HUES64 (cell line): ENCODE measurements at regions not wholly inside any gene's neighbourhood (a gene's known extent, or its start where the extent isn't known, plus 50 kb on each side); places are given as distances from the start of the nearest gene placed in this dataset.

Source experiments
- H3K27ac ChIP-seq: 2 replicates; pipeline ENCODE4 v1.7.0; 2013; ENCODE audit warnings: low read depth, low read length, inconsistent platforms
- H3K27me3 ChIP-seq: 2 replicates; pipeline ENCODE4 v1.6.1; 2013; ENCODE audit warnings: mild to moderate bottlenecking, low read length; ENCODE audit not compliant: insufficient read depth
- H3K36me3 ChIP-seq: 2 replicates; pipeline ENCODE4 v1.6.1; 2013; ENCODE audit warnings: mild to moderate bottlenecking, low read length; ENCODE audit not compliant: insufficient read depth
- H3K4me1 ChIP-seq: 2 replicates; pipeline ENCODE4 v1.6.1; 2013; ENCODE audit warnings: mild to moderate bottlenecking, low read length, moderate library complexity; ENCODE audit not compliant: insufficient read depth
- H3K4me3 ChIP-seq: 2 replicates; pipeline ENCODE4 v1.5.1; 2013; ENCODE audit warnings: mild to moderate bottlenecking, low read length, moderate library complexity
- H3K9ac ChIP-seq: 2 replicates; pipeline ENCODE4 v1.6.1; 2013; ENCODE audit warnings: mild to moderate bottlenecking, low read depth, low read length
- H3K9me3 ChIP-seq: 2 replicates; pipeline ENCODE4 v1.6.1; 2013; ENCODE audit warnings: low read depth, low read length; ENCODE audit not compliant: insufficient read depth
- WGBS: fragments of 150-250, 120-280 bp; methylation state at CpG from one replicate; pipeline ENCODE4 v1.1.7; 2013; ENCODE audit warnings: missing lambda C conversion rate; 5-methylcytosine and 5-hydroxymethylcytosine counted together

GRCh38 chr4:23516716-23517115, 373.1 kb downstream of the PPARGC1A start:
- Histone ChIP-seq H3K9ac (no peak overlapping the region), H3K27me3 (no peaks in the 10 kb centered on the region), H3K36me3 (no peaks in the 10 kb centered on the region), H3K4me3 (no peak overlapping the region), H3K27ac (no peak overlapping the region), H3K4me1 (no peaks in the 10 kb centered on the region), H3K9me3 (no peaks in the 10 kb centered on the region)
- 100% methylated on average over 2 of the region's 3 CpGs for WGBS

- Histone ChIP-seq H3K9me3 (peaks cover 4% of the 10 kb centered on the region), H3K27me3 (no peaks in the 10 kb centered on the region), H3K4me1 (peaks cover 8% of the 10 kb centered on the region; the same call in 1 of the 2 replicates), H3K36me3 (no peaks in the 10 kb centered on the region), H3K27ac (no peak overlapping the region), H3K9ac (no peak overlapping the region), H3K4me3 (no peak overlapping the region)
- WGBS: 70% methylated on average over 2 of the region's 2 CpGs
These were observed 385.8 kb downstream of the PPARGC1A start for GRCh38 chr4:23504083-23504482.

GRCh38 chr4:23500894-23501449, 388.9 kb downstream of the PPARGC1A start:
- Histone ChIP-seq H3K4me3 (no peak overlapping the region), H3K27me3 (no peaks in the 10 kb centered on the region)
- WGBS: 88% methylated on average over 3 of the region's 3 CpGs

GRCh38 chr4:23485801-23486200, 404.0 kb downstream of the PPARGC1A start:
- Histone ChIP-seq H3K9ac (no peak overlapping the region), H3K36me3 (no peaks in the 10 kb centered on the region), H3K4me3 (no peak overlapping the region), H3K9me3 (no peaks in the 10 kb centered on the region), H3K4me1 (no peaks in the 10 kb centered on the region), H3K27me3 (no peaks in the 10 kb centered on the region), H3K27ac (no peak overlapping the region)

More at GRCh38 chr4:23500894-23501449, 388.9 kb downstream of the PPARGC1A start:
- Histone ChIP-seq H3K36me3 (no peaks in the 10 kb centered on the region), H3K4me1 (peaks cover 8% of the 10 kb centered on the region; the same call in 1 of the 2 replicates), H3K27ac (no peak overlapping the region), H3K9me3 (peaks cover 4% of the 10 kb centered on the region), H3K9ac (no peak overlapping the region)

- H3K27me3 ChIP-seq: no peaks in the 10 kb centered on the region
- no peak overlapping the region for H3K4me3 ChIP-seq
- WGBS: 77% methylated on average over 4 of the region's 4 CpGs
- H3K9ac ChIP-seq: no peak overlapping the region
- no peaks in the 10 kb centered on the region for H3K4me1 ChIP-seq
- H3K9me3 ChIP-seq: no peaks in the 10 kb centered on the region
- H3K36me3 ChIP-seq: no peaks in the 10 kb centered on the region
- no peak overlapping the region for H3K27ac ChIP-seq
These were observed 405.2 kb downstream of the PPARGC1A start for GRCh38 chr4:23484689-23485088.

GRCh38 chr4:23483320-23483960, 406.4 kb downstream of the PPARGC1A start:
- no peaks in the 10 kb centered on the region for H3K27me3 ChIP-seq
- no peak overlapping the region for H3K9ac ChIP-seq
- no peaks in the 10 kb centered on the region for H3K9me3 ChIP-seq
- H3K4me3 ChIP-seq: no peak overlapping the region
- no peaks in the 10 kb centered on the region for H3K36me3 ChIP-seq
- H3K27ac ChIP-seq: no peak overlapping the region
- no peaks in the 10 kb centered on the region for H3K4me1 ChIP-seq
- WGBS: 91% methylated on average over 3 of the region's 5 CpGs

GRCh38 chr4:23481566-23481965, 408.3 kb downstream of the PPARGC1A start:
- H3K4me1 ChIP-seq: no peaks in the 10 kb centered on the region
- H3K9me3 ChIP-seq: no peaks in the 10 kb centered on the region
- 90% methylated on average over 1 of the region's 1 CpG for WGBS
- no peak overlapping the region for H3K4me3 ChIP-seq
- no peak overlapping the region for H3K27ac ChIP-seq
- H3K27me3 ChIP-seq: no peaks in the 10 kb centered on the region
- no peak overlapping the region for H3K9ac ChIP-seq
- H3K36me3 ChIP-seq: no peaks in the 10 kb centered on the region

GRCh38 chr4:23477905-23478304, 411.9 kb downstream of the PPARGC1A start:
- H3K4me3 ChIP-seq: no peak overlapping the region
- H3K36me3 ChIP-seq: no peaks in the 10 kb centered on the region
- no peaks in the 10 kb centered on the region for H3K4me1 ChIP-seq
- no peaks in the 10 kb centered on the region for H3K27me3 ChIP-seq
- H3K9me3 ChIP-seq: no peaks in the 10 kb centered on the region
- no peak overlapping the region for H3K27ac ChIP-seq
- H3K9ac ChIP-seq: no peak overlapping the region

- H3K4me1 ChIP-seq: no peaks in the 10 kb centered on the region
- no peak overlapping the region for H3K9ac ChIP-seq
- H3K4me3 ChIP-seq: no peak overlapping the region
- no peaks in the 10 kb centered on the region for H3K36me3 ChIP-seq
- no peaks in the 10 kb centered on the region for H3K27me3 ChIP-seq
- H3K27ac ChIP-seq: no peak overlapping the region
- no peaks in the 10 kb centered on the region for H3K9me3 ChIP-seq
- WGBS: 95% methylated on average over 1 of the region's 1 CpG
These were observed 413.2 kb downstream of the PPARGC1A start for GRCh38 chr4:23476515-23477090.

GRCh38 chr4:23463071-23463470, 426.8 kb downstream of the PPARGC1A start:
- no peak overlapping the region for H3K4me3 ChIP-seq
- 0 out of 2 replicates have a peak, but pooled peaks cover 7% of the 10 kb centered on the region for H3K9me3 ChIP-seq
- no peak overlapping the region for H3K27ac ChIP-seq
- no peaks in the 10 kb centered on the region for H3K4me1 ChIP-seq
- H3K27me3 ChIP-seq: no peaks in the 10 kb centered on the region
- H3K36me3 ChIP-seq: no peaks in the 10 kb centered on the region
- H3K9ac ChIP-seq: no peak overlapping the region

- H3K4me3 ChIP-seq: no peak overlapping the region
- no peaks in the 10 kb centered on the region for H3K36me3 ChIP-seq
- WGBS: 100% methylated on average over 1 of the region's 1 CpG
- no peak overlapping the region for H3K9ac ChIP-seq
- no peaks in the 10 kb centered on the region for H3K27me3 ChIP-seq
- H3K27ac ChIP-seq: no peak overlapping the region
- no peaks in the 10 kb centered on the region for H3K9me3 ChIP-seq
- H3K4me1 ChIP-seq: peaks cover 14% of the 10 kb centered on the region
These were observed 431.8 kb downstream of the PPARGC1A start for GRCh38 chr4:23458054-23458453.
